Ovary (tissue), 3 donors: ENCODE measurements at regions not wholly inside any gene's neighbourhood (a gene's known extent, or its start where the extent isn't known, plus 50 kb on each side); places are given as distances from the start of the nearest gene placed in this dataset.

ENCODE experiments used
- EP300 ChIP-seq: sonication (generic); formaldehyde crosslinking; IDR thresholded peaks from one replicate; pipeline ENCODE4 v1.6.1; 2017; ENCODE audit warnings: antibody characterized with exemption
- POLR2A ChIP-seq: fragments of 450-650 bp; IDR thresholded peaks from one replicate; pipeline ENCODE4 v1.6.1; 2017; ENCODE audit warnings: antibody characterized with exemption, mild to moderate bottlenecking, moderate library complexity
- TF ChIP-seq, protein P1 (sequence below), 3 donors: fragments of 450-650 bp in 2 of 3; fragments of 200-600 bp in 1 of 3; IDR thresholded peaks; one replicate each; pipeline versions ENCODE4 v1.5.1 to v1.8.0; 2016 to 2022; ENCODE audit warnings: antibody characterized with exemption in 3 of 3, mild to moderate bottlenecking in 1 of 3
- donor health status: DM: no; HTN: no; CAD: no.

DNA sequence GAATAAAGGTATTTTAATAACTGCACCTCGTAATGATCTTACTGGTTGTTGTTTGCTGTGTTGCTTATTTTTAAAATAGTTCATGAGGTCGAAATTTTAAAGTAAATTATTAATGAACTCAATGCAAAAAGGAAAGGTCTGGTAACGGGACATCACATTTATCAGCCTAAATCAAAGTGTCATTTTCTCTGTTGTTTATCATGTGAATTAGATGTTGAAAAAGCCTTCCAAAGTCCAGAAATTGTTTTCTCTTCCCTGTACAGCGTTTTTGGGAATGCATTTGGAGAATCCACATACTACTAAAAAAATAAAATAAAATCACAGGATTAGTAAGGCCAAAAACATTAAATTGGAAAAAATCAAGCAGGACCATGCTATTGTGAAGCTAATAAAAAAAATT, 339.2 kb upstream of the NECTIN3 start:
- TF ChIP-seq POLR2A = no peak
- TF ChIP-seq, protein P1, sequence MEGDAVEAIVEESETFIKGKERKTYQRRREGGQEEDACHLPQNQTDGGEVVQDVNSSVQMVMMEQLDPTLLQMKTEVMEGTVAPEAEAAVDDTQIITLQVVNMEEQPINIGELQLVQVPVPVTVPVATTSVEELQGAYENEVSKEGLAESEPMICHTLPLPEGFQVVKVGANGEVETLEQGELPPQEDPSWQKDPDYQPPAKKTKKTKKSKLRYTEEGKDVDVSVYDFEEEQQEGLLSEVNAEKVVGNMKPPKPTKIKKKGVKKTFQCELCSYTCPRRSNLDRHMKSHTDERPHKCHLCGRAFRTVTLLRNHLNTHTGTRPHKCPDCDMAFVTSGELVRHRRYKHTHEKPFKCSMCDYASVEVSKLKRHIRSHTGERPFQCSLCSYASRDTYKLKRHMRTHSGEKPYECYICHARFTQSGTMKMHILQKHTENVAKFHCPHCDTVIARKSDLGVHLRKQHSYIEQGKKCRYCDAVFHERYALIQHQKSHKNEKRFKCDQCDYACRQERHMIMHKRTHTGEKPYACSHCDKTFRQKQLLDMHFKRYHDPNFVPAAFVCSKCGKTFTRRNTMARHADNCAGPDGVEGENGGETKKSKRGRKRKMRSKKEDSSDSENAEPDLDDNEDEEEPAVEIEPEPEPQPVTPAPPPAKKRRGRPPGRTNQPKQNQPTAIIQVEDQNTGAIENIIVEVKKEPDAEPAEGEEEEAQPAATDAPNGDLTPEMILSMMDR (IDR thresholded peaks at IDR 0.05) = no peak
- no peak for TF ChIP-seq EP300
